ENCODE measurements at regions not wholly inside any gene's neighbourhood (a gene's known extent, or its start where the extent isn't known, plus 50 kb on each side); places are given as distances from the start of the nearest gene placed in this dataset.
"Not testable (repeated sequence)": the region's sequence is repeated elsewhere in the genome, so short reads cannot be mapped to it uniquely, and the experiment has no call there.

GRCh38 chr7:28329661-28330363 lies 82.5 kb upstream of the CREB5 start:
- Histone ChIP-seq H3K9me3 (ENCODE audit: control insufficient read depth in 2 of 2, insufficient read depth in 1 of 2, low read depth in 1 of 2, low read length in 1 of 2) (no peaks in the 10 kb centered on the region), H3K36me3 (ENCODE audit: control insufficient read depth in 3 of 3, insufficient read depth in 2 of 3, low read depth in 1 of 3, low read length in 3 of 3) (no peaks in the 10 kb centered on the region), H3K4me1 (ENCODE audit: control insufficient read depth in 3 of 3, insufficient read depth in 2 of 3, low read depth in 1 of 3, low read length in 2 of 3) (peaks cover 0 to 2% (median 0%) of the 10 kb centered on the region in 3 donors), H3K4me3 (ENCODE audit: low read depth in 1 of 3, low read length in 3 of 3) (no peak overlapping the region), H3K27ac (ENCODE audit: low read depth in 1 of 3, low read length in 2 of 3) (peak overlapping the region in 1 of 3 donors; percentile 14), H3K27me3 (ENCODE audit: control insufficient read depth in 3 of 3, insufficient read depth in 3 of 3, low read length in 3 of 3) (peaks cover 0 to 2% (median 0%) of the 10 kb centered on the region in 3 donors)
- FAIRE-seq (no peak), DNase-seq (no peak)
- 21 to 36% (median 32%) methylated on average over 6 of the region's 6 CpGs for WGBS, 3 donors

- no peak overlapping the region for H3K4me3 ChIP-seq (ENCODE audit: low read depth in 1 of 3, low read length in 3 of 3)
- no peak for FAIRE-seq
- 31 to 35% (median 35%) methylated on average over 4 of the region's 4 CpGs for WGBS, 3 donors
- H3K36me3 ChIP-seq (ENCODE audit: control insufficient read depth in 3 of 3, insufficient read depth in 2 of 3, low read depth in 1 of 3, low read length in 3 of 3), result no peaks in the 10 kb centered on the region
- H3K27ac ChIP-seq (ENCODE audit: low read depth in 1 of 3, low read length in 2 of 3), result no peak overlapping the region
- DNase-seq, result no peak
- H3K27me3 ChIP-seq (ENCODE audit: control insufficient read depth in 3 of 3, insufficient read depth in 3 of 3, low read length in 3 of 3), result peaks cover 0 to under 1% (median 0%) of the 10 kb centered on the region in 3 donors
- peaks cover 0 to 2% (median 0%) of the 10 kb centered on the region in 3 donors for H3K4me1 ChIP-seq (ENCODE audit: control insufficient read depth in 3 of 3, insufficient read depth in 2 of 3, low read depth in 1 of 3, low read length in 2 of 3)
- H3K9me3 ChIP-seq (ENCODE audit: control insufficient read depth in 2 of 2, insufficient read depth in 1 of 2, low read depth in 1 of 2, low read length in 1 of 2), result no peaks in the 10 kb centered on the region
Observed at GRCh38 chr7:28330384-28331070, 81.8 kb upstream of the CREB5 start.

- 34 to 56% (median 52%) methylated on average over 4 of the region's 4 CpGs for WGBS, 3 donors
- H3K9me3 ChIP-seq (ENCODE audit: control insufficient read depth in 2 of 2, insufficient read depth in 1 of 2, low read depth in 1 of 2, low read length in 1 of 2), result no peaks in the 10 kb centered on the region
- H3K27ac ChIP-seq (ENCODE audit: low read depth in 1 of 3, low read length in 2 of 3), result peak overlapping the region in 1 of 3 donors; percentile 36
- peaks cover 0 to 2% (median 0%) of the 10 kb centered on the region in 3 donors for H3K4me1 ChIP-seq (ENCODE audit: control insufficient read depth in 3 of 3, insufficient read depth in 2 of 3, low read depth in 1 of 3, low read length in 2 of 3)
- no peak overlapping the region for H3K4me3 ChIP-seq (ENCODE audit: low read depth in 1 of 3, low read length in 3 of 3)
- H3K27me3 ChIP-seq (ENCODE audit: control insufficient read depth in 3 of 3, insufficient read depth in 3 of 3, low read length in 3 of 3), result no peaks in the 10 kb centered on the region
- H3K36me3 ChIP-seq (ENCODE audit: control insufficient read depth in 3 of 3, insufficient read depth in 2 of 3, low read depth in 1 of 3, low read length in 3 of 3), result no peaks in the 10 kb centered on the region
- DNase-seq (peak in 1 of 2 donors; percentile 57), FAIRE-seq (no peak)
Observed at GRCh38 chr7:28332046-28332445, 80.3 kb upstream of the CREB5 start.

- H3K36me3 ChIP-seq (ENCODE audit: control insufficient read depth in 3 of 3, insufficient read depth in 2 of 3, low read depth in 1 of 3, low read length in 3 of 3); FAIRE-seq; H3K4me3 ChIP-seq (ENCODE audit: low read depth in 1 of 3, low read length in 3 of 3); H3K27me3 ChIP-seq (ENCODE audit: control insufficient read depth in 3 of 3, insufficient read depth in 3 of 3, low read length in 3 of 3); H3K4me1 ChIP-seq (ENCODE audit: control insufficient read depth in 3 of 3, insufficient read depth in 2 of 3, low read depth in 1 of 3, low read length in 2 of 3); H3K9me3 ChIP-seq (ENCODE audit: control insufficient read depth in 2 of 2, insufficient read depth in 1 of 2, low read depth in 1 of 2, low read length in 1 of 2); H3K27ac ChIP-seq (ENCODE audit: low read depth in 1 of 3, low read length in 2 of 3); DNase-seq: not testable (repeated sequence)
Observed at GRCh38 chr7:28333548-28333947, 78.8 kb upstream of the CREB5 start.

GRCh38 chr7:28336806-28337205 lies 75.5 kb upstream of the CREB5 start:
- Histone ChIP-seq H3K4me3 (ENCODE audit: low read depth in 1 of 3, low read length in 3 of 3) (no peak overlapping the region), H3K27me3 (ENCODE audit: control insufficient read depth in 3 of 3, insufficient read depth in 3 of 3, low read length in 3 of 3) (no peaks in the 10 kb centered on the region), H3K9me3 (ENCODE audit: control insufficient read depth in 2 of 2, insufficient read depth in 1 of 2, low read depth in 1 of 2, low read length in 1 of 2) (peaks cover 0 to 5% of the 10 kb centered on the region in 2 donors), H3K4me1 (ENCODE audit: control insufficient read depth in 3 of 3, insufficient read depth in 2 of 3, low read depth in 1 of 3, low read length in 2 of 3) (peaks cover 0 to 2% (median 0%) of the 10 kb centered on the region in 3 donors), H3K27ac (ENCODE audit: low read depth in 1 of 3, low read length in 2 of 3) (no peak overlapping the region), H3K36me3 (ENCODE audit: control insufficient read depth in 3 of 3, insufficient read depth in 2 of 3, low read depth in 1 of 3, low read length in 3 of 3) (no peaks in the 10 kb centered on the region)
- FAIRE-seq (peak; percentile 61), DNase-seq (no peak)
- WGBS, 3 donors, result 88 to 92% (median 89%) methylated on average over 2 of the region's 2 CpGs

GRCh38 chr7:28338041-28338440 lies 74.3 kb upstream of the CREB5 start:
- no peaks in the 10 kb centered on the region for H3K27me3 ChIP-seq (ENCODE audit: control insufficient read depth in 3 of 3, insufficient read depth in 3 of 3, low read length in 3 of 3)
- H3K9me3 ChIP-seq (ENCODE audit: control insufficient read depth in 2 of 2, insufficient read depth in 1 of 2, low read depth in 1 of 2, low read length in 1 of 2), result peaks cover 0 to 5% of the 10 kb centered on the region in 2 donors
- H3K36me3 ChIP-seq (ENCODE audit: control insufficient read depth in 3 of 3, insufficient read depth in 2 of 3, low read depth in 1 of 3, low read length in 3 of 3), result no peaks in the 10 kb centered on the region
- DNase-seq, result no peak
- no peak overlapping the region for H3K4me3 ChIP-seq (ENCODE audit: low read depth in 1 of 3, low read length in 3 of 3)
- whole genome bisulfite sequencing, 3 donors, result 60 to 64% (median 63%) methylated on average over 3 of the region's 3 CpGs
- FAIRE-seq, result peak; percentile 10
- no peaks in the 10 kb centered on the region for H3K4me1 ChIP-seq (ENCODE audit: control insufficient read depth in 3 of 3, insufficient read depth in 2 of 3, low read depth in 1 of 3, low read length in 2 of 3)
- no peak overlapping the region for H3K27ac ChIP-seq (ENCODE audit: low read depth in 1 of 3, low read length in 2 of 3)

GRCh38 chr7:28343462-28343861 lies 68.9 kb upstream of the CREB5 start:
- Histone ChIP-seq H3K9me3 (ENCODE audit: control insufficient read depth in 2 of 2, insufficient read depth in 1 of 2, low read depth in 1 of 2, low read length in 1 of 2) (peaks cover 0 to 5% of the 10 kb centered on the region in 2 donors), H3K4me3 (ENCODE audit: low read depth in 1 of 3, low read length in 3 of 3) (no peak overlapping the region), H3K4me1 (ENCODE audit: control insufficient read depth in 3 of 3, insufficient read depth in 2 of 3, low read depth in 1 of 3, low read length in 2 of 3) (no peaks in the 10 kb centered on the region), H3K27me3 (ENCODE audit: control insufficient read depth in 3 of 3, insufficient read depth in 3 of 3, low read length in 3 of 3) (no peaks in the 10 kb centered on the region), H3K27ac (ENCODE audit: low read depth in 1 of 3, low read length in 2 of 3) (no peak overlapping the region), H3K36me3 (ENCODE audit: control insufficient read depth in 3 of 3, insufficient read depth in 2 of 3, low read depth in 1 of 3, low read length in 3 of 3) (no peaks in the 10 kb centered on the region)
- no peak for DNase-seq
- FAIRE-seq, result no peak
- 97 to 98% (median 97%) methylated on average over 1 of the region's 1 CpG for WGBS, 3 donors

GRCh38 chr7:28346256-28346655 lies 66.1 kb upstream of the CREB5 start:
- DNase-seq (peak in 1 of 2 donors; percentile 29), FAIRE-seq (no peak)
- Histone ChIP-seq H3K4me3 (ENCODE audit: low read depth in 1 of 3, low read length in 3 of 3) (no peak overlapping the region), H3K36me3 (ENCODE audit: control insufficient read depth in 3 of 3, insufficient read depth in 2 of 3, low read depth in 1 of 3, low read length in 3 of 3) (no peaks in the 10 kb centered on the region), H3K4me1 (ENCODE audit: control insufficient read depth in 3 of 3, insufficient read depth in 2 of 3, low read depth in 1 of 3, low read length in 2 of 3) (peaks cover 0 to 15% (median 0%) of the 10 kb centered on the region in 3 donors), H3K27ac (ENCODE audit: low read depth in 1 of 3, low read length in 2 of 3) (no peak overlapping the region), H3K9me3 (ENCODE audit: control insufficient read depth in 2 of 2, insufficient read depth in 1 of 2, low read depth in 1 of 2, low read length in 1 of 2) (no peaks in the 10 kb centered on the region), H3K27me3 (ENCODE audit: control insufficient read depth in 3 of 3, insufficient read depth in 3 of 3, low read length in 3 of 3) (no peaks in the 10 kb centered on the region)
- WGBS, 3 donors, result 50 to 75% (median 67%) methylated on average over 1 of the region's 1 CpG

Measured in small intestine (tissue), 7 donors.